Mesothelial cell of epicardium (in vitro differentiated cells): ENCODE measurements at regions not wholly inside any gene's neighbourhood (a gene's known extent, or its start where the extent isn't known, plus 50 kb on each side); places are given as distances from the start of the nearest gene placed in this dataset.

Source experiments
- DNase-seq, 2 experiments: peaks; one replicate each; pipeline ENCODE4 v3.0.0; 2021; ENCODE audit warnings: low spot score in 2 of 2; ENCODE audit not compliant: unreplicated experiment in 2 of 2
- H3K27ac Mint-ChIP-seq: 2 replicates; pipeline ENCODE4 v1.8.0; 2021; ENCODE audit warnings: mixed read lengths
- H3K27me3 Mint-ChIP-seq: 2 replicates; pipeline ENCODE4 v1.8.0; 2021; ENCODE audit warnings: low read depth, mixed read lengths
- H3K36me3 Mint-ChIP-seq: 2 replicates; pipeline ENCODE4 v1.8.0; 2021; ENCODE audit warnings: mixed read lengths
- H3K4me1 Mint-ChIP-seq: 2 replicates; pipeline ENCODE4 v1.8.0; 2021; ENCODE audit warnings: mixed read lengths
- H3K4me3 Mint-ChIP-seq: 2 replicates; pipeline ENCODE4 v1.8.0; 2021; ENCODE audit warnings: mild to moderate bottlenecking, moderate library complexity, mixed read lengths
- H3K9me3 Mint-ChIP-seq: 2 replicates; pipeline ENCODE4 v1.8.0; 2021; ENCODE audit warnings: mixed read lengths
- CTCF ChIP-seq: fragments of 200-600 bp; sonication (generic); IDR thresholded peaks from one replicate; pipeline ENCODE4 v1.5.0; 2021; ENCODE audit warnings: antibody characterized with exemption; ENCODE audit not compliant: unreplicated experiment

- Mint-ChIP-seq H3K27me3 (no peaks in the 10 kb centered on the region), H3K4me1 (peaks cover 52% of the 10 kb centered on the region)
- TF ChIP-seq CTCF: no peak
Measured at GRCh38 chr12:42979746-42980145, 390.2 kb upstream of the PRICKLE1 start.

DNA sequence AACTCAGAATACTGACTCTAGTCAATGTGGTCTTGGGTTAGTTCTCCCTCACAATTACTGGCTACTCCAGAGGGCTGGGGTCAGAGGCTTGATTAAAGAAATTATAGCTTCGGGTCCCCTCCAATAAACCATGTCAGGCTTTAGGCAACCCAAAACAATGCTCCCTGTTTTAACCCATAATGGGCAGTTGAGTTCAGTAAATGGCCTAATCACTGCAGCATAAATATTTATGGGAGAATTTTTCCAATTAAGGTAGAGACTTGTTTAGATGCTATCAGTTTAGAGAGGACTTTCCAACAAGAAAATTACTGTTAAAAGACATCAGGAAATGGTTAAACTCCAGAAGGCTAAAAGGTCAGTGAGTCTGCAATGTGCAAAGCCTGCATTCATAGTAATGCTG is 389.2 kb upstream of the PRICKLE1 start:
- DNase-seq: no peak
- peaks cover 9% of the 10 kb centered on the region for H3K36me3 Mint-ChIP-seq
- no peaks in the 10 kb centered on the region for H3K27me3 Mint-ChIP-seq
- H3K4me3 Mint-ChIP-seq: no peak overlapping the region
- peaks cover 53% of the 10 kb centered on the region for H3K4me1 Mint-ChIP-seq
- H3K27ac Mint-ChIP-seq: peak overlapping the region; percentile 58
- no peak for TF ChIP-seq CTCF
- H3K9me3 Mint-ChIP-seq: peaks cover 21% of the 10 kb centered on the region

More at GRCh38 chr12:42979746-42980145, 390.2 kb upstream of the PRICKLE1 start:
- H3K4me3 Mint-ChIP-seq: no peak overlapping the region
- no peak for DNase-seq
- H3K27ac Mint-ChIP-seq: peak overlapping the region; percentile 86
- peaks cover 8% of the 10 kb centered on the region for H3K36me3 Mint-ChIP-seq
- peaks cover 18% of the 10 kb centered on the region for H3K9me3 Mint-ChIP-seq

- Mint-ChIP-seq H3K4me1 (peaks cover 42% of the 10 kb centered on the region), H3K9me3 (peaks cover 25% of the 10 kb centered on the region), H3K27ac (peak overlapping the region; percentile 66), H3K27me3 (no peaks in the 10 kb centered on the region), H3K4me3 (no peak overlapping the region), H3K36me3 (peaks cover 9% of the 10 kb centered on the region)
- no peak for TF ChIP-seq CTCF
- DNase-seq: no peak
Measured at GRCh38 chr12:42977451-42978230, 388.1 kb upstream of the PRICKLE1 start.

- TF ChIP-seq CTCF: no peak
- DNase-seq: no peak
- H3K27me3 Mint-ChIP-seq: no peaks in the 10 kb centered on the region
- peaks cover 39% of the 10 kb centered on the region for H3K4me1 Mint-ChIP-seq
- H3K9me3 Mint-ChIP-seq: peaks cover 35% of the 10 kb centered on the region
- no peak overlapping the region for H3K27ac Mint-ChIP-seq
- H3K36me3 Mint-ChIP-seq: peaks cover 13% of the 10 kb centered on the region
- no peak overlapping the region for H3K4me3 Mint-ChIP-seq
Measured at GRCh38 chr12:42976620-42977019, 387.1 kb upstream of the PRICKLE1 start.

DNA sequence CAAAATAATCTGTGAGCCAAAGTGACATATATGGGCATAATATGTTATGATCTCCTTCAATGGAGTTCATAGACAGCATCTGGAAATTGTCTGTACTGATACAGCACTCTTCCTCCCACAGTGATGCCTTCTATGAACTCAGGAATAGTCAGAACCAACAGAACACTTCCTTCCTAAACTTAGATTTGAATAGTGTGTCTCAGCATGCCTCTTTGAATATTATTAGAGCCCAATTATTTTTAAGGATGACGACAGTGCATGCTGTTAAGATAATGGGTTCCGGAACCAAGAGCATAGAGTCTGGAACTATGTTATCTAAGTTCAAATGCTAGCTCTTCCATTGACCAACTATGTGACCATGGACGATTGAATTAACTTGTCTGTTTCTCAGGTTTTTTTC is 386.6 kb upstream of the PRICKLE1 start:
- peaks cover 37% of the 10 kb centered on the region for H3K9me3 Mint-ChIP-seq
- no peak for TF ChIP-seq CTCF
- H3K4me1 Mint-ChIP-seq: peaks cover 35% of the 10 kb centered on the region
- H3K27me3 Mint-ChIP-seq: no peaks in the 10 kb centered on the region
- peaks cover 13% of the 10 kb centered on the region for H3K36me3 Mint-ChIP-seq
- no peak overlapping the region for H3K27ac Mint-ChIP-seq
- no peak overlapping the region for H3K4me3 Mint-ChIP-seq
- no peak for DNase-seq
